ENCODE measurements at regions not wholly inside any gene's neighbourhood (a gene's known extent, or its start where the extent isn't known, plus 50 kb on each side); places are given as distances from the start of the nearest gene placed in this dataset.

DNA sequence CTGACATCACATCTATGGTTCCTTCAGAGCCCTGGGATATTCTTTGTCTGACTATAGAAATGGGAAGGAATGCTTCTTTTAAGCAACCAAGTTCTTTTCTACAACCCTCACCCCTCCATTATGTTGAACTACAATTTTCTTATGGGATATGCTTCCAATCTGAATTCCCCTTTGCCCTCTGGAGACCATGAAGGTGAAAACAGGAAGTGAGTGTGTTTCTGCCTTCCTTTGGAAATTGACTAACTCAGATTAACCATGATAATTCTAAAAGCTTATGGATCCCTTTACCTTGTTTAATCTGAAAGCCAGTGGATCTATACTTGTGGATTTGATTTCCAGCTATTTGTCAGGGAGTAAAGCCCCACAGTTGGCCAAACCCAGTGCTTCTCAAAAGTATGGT, 90.8 kb upstream of the SERTM1 start:
- ChIA-PET POLR2A (no interaction called here), CTCF (interaction anchor here (1.6 kb wide), 1 partner anchor 10 kb away, joined by 4 read pairs; no protein-coding TSS in a partner anchor)
- Histone ChIP-seq H3K36me3 (ENCODE audit: control insufficient read depth in 2 of 2, extremely low read depth in 1 of 2, insufficient read depth in 2 of 2, low read length in 2 of 2) (no peaks in the 10 kb centered on the region), H4K20me1 (replicated peaks; ENCODE audit: control insufficient read depth, extremely low read depth, insufficient read depth, low read length) (no peaks in the 10 kb centered on the region), H3K4me2 (ENCODE audit: insufficient read depth, low read length) (no peak overlapping the region), H3K4me3 (replicated peaks in 1 of 3; ENCODE audit: insufficient read depth in 1 of 3, low read depth in 1 of 3, low read length in 3 of 3) (no peak overlapping the region), H3K4me1 (ENCODE audit: control insufficient read depth, extremely low read depth, insufficient read depth, low read length) (peaks cover 4% of the 10 kb centered on the region), H3K9me1 (replicated peaks; ENCODE audit: control insufficient read depth, extremely low read depth, insufficient read depth, low read length) (no peaks in the 10 kb centered on the region), H3K9ac (replicated peaks; ENCODE audit: extremely low read depth, insufficient read depth, low read length) (no peak overlapping the region), H2AFZ (ENCODE audit: low read depth, low read length) (no peak overlapping the region), H3K79me2 (ENCODE audit: control insufficient read depth, insufficient read depth, low read length) (no peaks in the 10 kb centered on the region), H3K9me3 (replicated peaks; ENCODE audit: control insufficient read depth, insufficient read depth, low read length) (no peaks in the 10 kb centered on the region), H3K27ac (ENCODE audit: insufficient read depth, low read depth, low read length) (no peak overlapping the region), H3K27me3 (ENCODE audit: control insufficient read depth in 2 of 2, insufficient read depth in 2 of 2, low read length in 2 of 2) (peaks cover under 1 to 2% of the 10 kb centered on the region in 2 experiments)
- DNase-seq (ENCODE audit: low read depth, low spot score), result no peak
- intact Hi-C loops (cut with micrococcal nuclease), result no loop called here
- BruUV-seq (replicated peaks), result no TSS peak
- dilution Hi-C loops (cut with MboI; ENCODE audit: extremely low pct_ligation_motif_present, low sequenced_read_pairs), result no loop called here
- TF ChIP-seq MYC (IDR thresholded peaks at IDR 0.05; ENCODE audit: low read depth, low read length) (no peak), JUN (IDR thresholded peaks at IDR 0.05; ENCODE audit: borderline replicate concordance, insufficient read depth, insufficient read length, low read depth) (no peak), POLR2A (IDR thresholded peaks at IDR 0.05; ENCODE audit: low read depth, low read length) (no peak), EZH2 (IDR thresholded peaks at IDR 0.05; ENCODE audit: borderline replicate concordance, low read depth, low read length, severe bottlenecking) (no peak), GATA2 (IDR thresholded peaks at IDR 0.05; ENCODE audit: insufficient read depth, insufficient read length, low read depth, low read length) (peak; percentile 67), FOS (IDR thresholded peaks at IDR 0.05; ENCODE audit: borderline replicate concordance, insufficient read depth, low read length) (peak; percentile 9), POLR2AphosphoS5 (IDR thresholded peaks at IDR 0.05; ENCODE audit: insufficient read depth, low read depth, low read length) (no peak)
- FAIRE-seq, result no peak

DNA sequence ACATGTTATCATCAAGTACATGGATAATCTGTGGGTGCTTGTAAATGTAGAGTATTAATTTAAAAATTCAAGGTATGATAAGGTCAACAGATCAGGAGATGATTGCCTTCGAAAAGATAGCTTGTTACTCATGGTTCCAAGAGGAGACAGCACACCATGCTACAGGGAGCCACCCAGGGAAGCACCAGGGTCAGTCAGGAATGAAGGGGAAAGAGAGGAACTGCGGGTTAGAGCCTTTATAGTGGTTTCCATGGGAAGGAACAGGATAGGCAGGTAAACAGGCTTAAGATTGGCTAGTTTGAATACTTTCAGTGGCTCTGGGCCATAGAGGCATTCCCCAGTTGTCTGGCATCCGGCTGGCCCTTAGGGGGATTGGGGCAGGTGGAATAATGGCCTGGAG, 74.2 kb upstream of the SERTM1 start:
- intact Hi-C loops (cut with micrococcal nuclease), result no loop called here
- H3K4me3 ChIP-seq (replicated peaks in 1 of 3; ENCODE audit: insufficient read depth in 1 of 3, low read depth in 1 of 3, low read length in 3 of 3), result no peak overlapping the region
- no peaks in the 10 kb centered on the region for H3K27me3 ChIP-seq (ENCODE audit: control insufficient read depth in 2 of 2, insufficient read depth in 2 of 2, low read length in 2 of 2)
- TF ChIP-seq EZH2 (IDR thresholded peaks at IDR 0.05; ENCODE audit: borderline replicate concordance, low read depth, low read length, severe bottlenecking) (no peak), GATA2 (IDR thresholded peaks at IDR 0.05; ENCODE audit: insufficient read depth, insufficient read length, low read depth, low read length) (no peak), MAX (IDR thresholded peaks at IDR 0.05; ENCODE audit: insufficient read depth, insufficient read length) (no peak)
- ChIA-PET CTCF (interaction anchor here (0.7 to 2.0 kb wide), 2 partner anchors 15 to 58 kb away, joined by 3 to 4 read pairs; no protein-coding TSS in a partner anchor), POLR2A (no interaction called here)
- no peaks in the 10 kb centered on the region for H4K20me1 ChIP-seq (replicated peaks; ENCODE audit: control insufficient read depth, extremely low read depth, insufficient read depth, low read length)
- no peaks in the 10 kb centered on the region for H3K9me1 ChIP-seq (replicated peaks; ENCODE audit: control insufficient read depth, extremely low read depth, insufficient read depth, low read length)
- BruUV-seq (replicated peaks), result no TSS peak
- H3K9me3 ChIP-seq (replicated peaks; ENCODE audit: control insufficient read depth, insufficient read depth, low read length), result no peaks in the 10 kb centered on the region
- no peak overlapping the region for H2AFZ ChIP-seq (ENCODE audit: low read depth, low read length)
- H3K27ac ChIP-seq (ENCODE audit: insufficient read depth, low read depth, low read length), result no peak overlapping the region
- H3K4me1 ChIP-seq (ENCODE audit: control insufficient read depth, extremely low read depth, insufficient read depth, low read length), result no peaks in the 10 kb centered on the region
- FAIRE-seq (no peak), DNase-seq (ENCODE audit: low read depth, low spot score) (no peak)
- dilution Hi-C loops (cut with MboI; ENCODE audit: extremely low pct_ligation_motif_present, low sequenced_read_pairs), result no loop called here
- H3K9ac ChIP-seq (replicated peaks; ENCODE audit: extremely low read depth, insufficient read depth, low read length), result no peak overlapping the region
- no peaks in the 10 kb centered on the region for H3K79me2 ChIP-seq (ENCODE audit: control insufficient read depth, insufficient read depth, low read length)
- no peak overlapping the region for H3K4me2 ChIP-seq (ENCODE audit: insufficient read depth, low read length)
- H3K36me3 ChIP-seq (ENCODE audit: control insufficient read depth in 2 of 2, extremely low read depth in 1 of 2, insufficient read depth in 2 of 2, low read length in 2 of 2), result no peaks in the 10 kb centered on the region
